H7 (cell line): ENCODE measurements at regions not wholly inside any gene's neighbourhood (a gene's known extent, or its start where the extent isn't known, plus 50 kb on each side); places are given as distances from the start of the nearest gene placed in this dataset.
"Not testable (repeated sequence)": the region's sequence is repeated elsewhere in the genome, so short reads cannot be mapped to it uniquely, and the experiment has no call there.

Source experiments
- DNase-seq: peaks from one replicate; pipeline ENCODE4 v3.0.0; 2012
- H3K27me3 ChIP-seq: 2 replicates; pipeline ENCODE4 v1.6.0; 2011; ENCODE audit warnings: mild to moderate bottlenecking, low read length; ENCODE audit not compliant: control insufficient read depth, insufficient read depth
- H3K36me3 ChIP-seq: replicated peaks from 2 replicates; pipeline ENCODE4 v1.5.1; 2011; ENCODE audit warnings: low read length; ENCODE audit not compliant: control insufficient read depth, insufficient read depth
- H3K4me3 ChIP-seq: 2 replicates; pipeline ENCODE4 v1.5.1; 2011; ENCODE audit warnings: low read depth, mild to moderate bottlenecking, control low read depth, low read length, moderate library complexity; ENCODE audit not compliant: insufficient read depth

DNA sequence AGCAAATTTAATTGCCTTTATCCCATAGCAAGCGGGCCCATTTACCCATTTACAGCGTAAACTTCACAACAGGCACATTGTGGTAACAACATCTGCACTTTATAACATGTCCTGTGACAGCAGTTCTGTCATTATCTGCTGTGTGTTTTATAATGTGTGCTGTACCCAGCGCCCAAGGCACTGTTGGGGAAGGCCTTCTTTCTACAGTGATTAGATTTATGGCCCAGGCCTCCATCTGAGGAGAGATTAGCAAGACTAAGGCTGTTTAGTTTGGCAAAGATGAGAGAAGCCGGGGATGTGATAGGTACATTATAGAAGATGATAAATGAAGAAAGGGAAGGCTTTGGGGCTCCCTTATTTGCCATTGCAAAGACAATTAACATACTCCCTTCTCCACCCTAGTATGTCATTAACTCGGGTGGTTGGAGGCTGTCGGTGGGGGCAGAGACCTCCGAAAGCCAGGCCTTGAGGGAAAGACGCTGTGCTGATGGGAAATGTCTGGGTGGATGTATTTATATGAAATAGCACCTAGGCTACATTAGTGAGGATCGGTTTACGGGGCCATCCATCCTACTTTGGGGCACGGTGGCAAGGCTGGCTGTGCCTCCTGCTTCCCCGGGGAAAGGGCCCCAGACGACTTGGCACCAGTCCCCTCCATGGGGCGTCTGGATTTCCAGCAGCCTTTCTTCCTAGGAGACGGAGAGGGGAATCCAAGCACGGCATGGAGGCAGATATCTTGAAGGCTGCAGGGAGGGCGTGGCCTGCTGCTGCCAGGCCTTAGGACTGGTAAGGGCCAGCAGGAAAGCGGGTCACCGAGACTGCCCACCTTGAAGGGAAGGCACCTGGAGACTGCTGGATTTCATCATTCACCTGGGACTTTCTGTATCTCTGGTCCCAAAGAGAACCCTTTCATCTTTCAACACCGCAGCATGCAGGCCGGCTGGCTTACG, 64.3 kb upstream of the PTCH1 start:
- Histone ChIP-seq H3K4me3 (no peak overlapping the region), H3K27me3 (no peaks in the 10 kb centered on the region), H3K36me3 (no peaks in the 10 kb centered on the region)
- DNase-seq, result peak; percentile 70

DNA sequence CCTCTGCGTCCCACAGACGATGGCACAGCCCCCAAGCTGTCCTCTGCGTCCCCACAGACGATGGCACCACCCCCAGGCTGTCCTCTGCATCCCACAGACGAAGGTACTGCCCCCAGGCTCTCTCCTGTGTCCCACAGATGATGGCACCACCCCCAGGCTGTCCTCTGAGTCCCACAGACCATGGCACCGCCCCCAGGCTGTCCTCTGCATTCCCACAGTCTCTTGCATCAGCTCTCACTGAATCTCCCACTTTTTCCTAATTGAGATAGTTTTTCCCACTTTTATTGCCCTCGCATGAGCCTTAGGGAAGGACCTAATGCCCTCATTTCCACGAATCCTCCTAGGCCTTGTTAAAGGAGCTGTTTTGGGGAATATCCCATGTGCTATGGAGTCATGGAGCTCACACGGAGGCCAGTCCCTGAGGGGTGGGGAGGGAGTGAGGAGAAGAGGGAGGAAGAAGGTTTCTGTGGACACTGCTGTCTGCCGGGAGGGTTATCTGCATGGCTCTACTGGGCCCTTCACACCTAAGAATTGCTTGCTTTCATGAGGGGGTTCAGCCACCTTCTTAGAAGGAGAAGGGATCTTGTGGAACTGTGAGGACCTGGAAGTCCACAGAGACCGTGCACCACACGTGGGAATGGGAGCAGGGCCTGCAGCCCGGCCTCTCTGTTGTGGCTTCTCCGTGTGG, 58.2 kb upstream of the PTCH1 start:
- Histone ChIP-seq H3K36me3 (no peaks in the 10 kb centered on the region), H3K27me3 (peaks cover 1% of the 10 kb centered on the region; the same call in 1 of the 2 replicates), H3K4me3 (no peak overlapping the region)
- DNase-seq, result no peak

DNA sequence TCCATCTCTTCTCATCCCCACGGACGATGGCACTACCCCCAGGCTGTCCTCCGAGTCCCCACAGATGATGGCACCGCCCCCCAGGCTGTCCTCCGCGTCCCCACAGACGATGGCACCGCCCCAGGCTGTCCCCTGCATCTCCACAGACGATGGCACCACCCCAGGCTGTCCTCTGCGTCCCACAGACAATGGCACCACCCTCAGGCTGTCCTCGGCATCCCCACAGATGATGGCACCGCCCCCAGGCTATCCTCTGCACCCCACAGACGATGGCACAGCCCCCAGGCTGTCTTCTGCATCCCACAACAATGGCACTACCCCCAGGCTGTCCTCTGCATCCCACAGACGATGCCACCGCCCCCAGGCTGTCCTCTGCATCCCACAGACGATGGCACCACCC, 57.4 kb upstream of the PTCH1 start:
- no peaks in the 10 kb centered on the region for H3K36me3 ChIP-seq
- no peak overlapping the region for H3K4me3 ChIP-seq
- H3K27me3 ChIP-seq, result peaks cover 1% of the 10 kb centered on the region; the same call in 1 of the 2 replicates
- no peak for DNase-seq

DNA sequence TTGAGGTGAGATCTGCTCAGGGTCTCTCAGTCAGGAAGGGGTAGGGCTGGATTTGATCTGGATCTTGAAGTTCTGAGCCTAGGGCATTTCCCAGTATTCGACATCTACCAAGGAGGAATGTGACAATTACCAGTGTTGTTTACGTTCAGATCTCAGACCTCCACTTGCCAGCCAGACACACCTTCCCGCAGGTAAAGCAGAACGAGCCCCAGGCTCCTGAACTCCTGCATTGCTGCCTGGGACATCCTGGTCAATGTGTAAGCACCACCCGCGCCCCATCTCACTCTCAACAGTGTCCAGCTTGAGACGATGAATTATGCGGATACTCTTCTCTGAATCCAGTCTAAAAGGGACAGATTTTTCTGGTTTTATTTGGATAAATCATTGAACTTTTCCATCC, 56.7 kb upstream of the PTCH1 start:
- no peak for DNase-seq
- no peaks in the 10 kb centered on the region for H3K36me3 ChIP-seq

DNA sequence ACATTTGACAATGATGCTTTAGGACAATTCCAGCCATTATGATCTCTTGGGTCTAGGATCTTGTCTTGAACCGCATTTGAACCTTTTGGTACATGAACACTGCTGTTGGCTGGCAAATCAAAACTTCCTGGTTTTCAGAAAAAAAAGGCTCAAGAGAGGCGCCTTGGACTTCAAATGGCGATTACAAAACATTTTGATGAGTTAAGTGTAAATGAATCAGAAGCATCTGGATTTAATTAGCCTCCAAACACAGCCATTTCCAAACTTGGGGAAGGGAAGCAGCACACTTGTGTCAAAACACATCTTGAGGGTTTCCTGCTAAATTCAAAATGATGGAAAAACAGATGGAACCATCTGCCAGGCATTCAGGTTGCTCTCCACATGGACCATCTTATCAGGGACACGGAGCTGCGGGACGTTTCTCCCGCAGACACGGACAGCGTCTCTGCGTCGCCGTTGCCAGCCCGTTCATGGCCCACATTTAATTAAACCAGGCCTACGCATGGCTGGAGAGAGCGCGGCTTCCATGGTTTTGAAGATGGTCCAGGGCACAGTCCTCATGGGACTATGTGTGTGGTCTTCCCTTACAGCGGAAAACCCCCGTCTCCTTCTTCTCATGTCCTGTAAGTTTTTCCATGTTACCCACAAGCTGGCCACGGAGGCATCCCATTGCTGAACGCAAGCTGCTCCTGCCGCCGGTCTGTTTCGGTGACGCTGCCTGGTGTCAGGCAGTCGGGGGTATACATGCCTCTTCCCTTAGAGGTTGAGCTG, 55.8 kb upstream of the PTCH1 start:
- no peak for DNase-seq
- H3K27me3 ChIP-seq, result peaks cover 1% of the 10 kb centered on the region; the same call in 1 of the 2 replicates

More for the DNA sequence above, 56.7 kb upstream of the PTCH1 start:
- H3K4me3 ChIP-seq, result no peak overlapping the region
- peaks cover 1% of the 10 kb centered on the region; the same call in 1 of the 2 replicates for H3K27me3 ChIP-seq

DNA sequence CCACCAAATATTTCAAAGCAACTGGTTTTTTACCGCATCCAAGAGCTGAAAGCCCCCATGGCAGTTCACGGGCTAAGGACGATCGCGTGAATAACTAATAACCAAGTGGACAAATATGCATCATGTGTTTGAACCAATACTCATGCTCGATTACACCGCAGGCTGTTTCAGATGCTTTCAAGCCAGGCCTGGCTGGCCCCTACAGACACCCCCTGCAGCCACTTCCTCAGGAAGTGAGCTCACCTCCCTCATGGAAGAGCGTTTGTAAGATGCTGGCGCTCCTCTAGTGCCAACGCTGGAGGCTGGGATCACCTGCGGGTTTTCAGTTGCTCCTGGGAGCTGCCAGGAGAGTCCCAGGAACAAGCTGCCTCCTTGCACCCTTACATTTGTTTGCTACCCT, 53.9 kb upstream of the PTCH1 start:
- Histone ChIP-seq H3K27me3 (peaks cover 1% of the 10 kb centered on the region; the same call in 1 of the 2 replicates), H3K4me3 (no peak overlapping the region), H3K36me3 (no peaks in the 10 kb centered on the region)
- peak; percentile 52 for DNase-seq

More for the DNA sequence above, 55.8 kb upstream of the PTCH1 start:
- Histone ChIP-seq H3K4me3 (no peak overlapping the region), H3K36me3 (no peaks in the 10 kb centered on the region)

DNA sequence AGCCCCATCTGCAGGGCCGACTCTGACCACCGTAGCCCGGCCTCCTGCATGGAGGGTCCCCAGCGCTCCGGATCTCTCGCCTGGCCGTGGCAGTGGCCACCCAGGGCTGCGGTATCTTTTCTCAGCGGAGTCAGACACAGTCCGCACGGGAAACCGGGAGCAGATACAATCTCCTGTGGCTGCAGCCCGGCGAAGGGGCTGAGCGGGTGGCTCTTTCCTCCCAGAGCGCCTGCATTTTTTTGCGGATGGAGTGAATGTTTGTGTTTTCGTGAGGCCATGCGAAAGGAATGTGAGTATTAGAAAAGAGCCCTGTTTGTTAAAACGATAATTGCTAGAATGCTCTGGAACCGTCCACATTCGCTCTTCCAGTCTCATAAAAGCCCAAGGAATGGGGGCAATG, 53.4 kb upstream of the PTCH1 start:
- no peaks in the 10 kb centered on the region for H3K36me3 ChIP-seq
- H3K4me3 ChIP-seq, result no peak overlapping the region
- peak; percentile 60 for DNase-seq
- peaks cover 1% of the 10 kb centered on the region; the same call in 1 of the 2 replicates for H3K27me3 ChIP-seq

DNA sequence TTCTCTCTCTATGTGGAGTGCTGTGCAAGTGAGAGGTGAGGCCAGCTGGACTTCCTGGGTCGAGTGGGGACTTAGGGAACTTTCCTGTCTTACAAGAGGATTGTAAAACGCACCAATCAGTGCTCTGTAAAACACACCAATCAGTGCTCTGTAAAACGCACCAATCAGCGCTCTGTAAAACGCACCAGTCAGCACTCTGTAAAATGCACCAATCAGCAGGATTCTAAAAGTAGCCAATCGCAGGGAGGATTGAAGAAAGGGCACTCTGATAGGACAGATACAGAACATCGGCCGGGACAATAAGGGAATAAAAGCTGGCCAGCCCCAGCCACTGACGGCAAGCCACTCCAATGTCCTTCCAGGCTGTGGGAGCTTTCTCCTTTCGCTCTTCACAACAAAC, 52.0 kb upstream of the PTCH1 start:
- not testable (repeated sequence) for H3K27me3 ChIP-seq, H3K4me3 ChIP-seq, H3K36me3 ChIP-seq, DNase-seq
